Stimulated activated CD8-positive, alpha-beta memory T cell treated with anti-CD3 and anti-CD28 coated beads, Interleukin-4, amount 100 ng/mL, for 24 hours (primary cell): ENCODE measurements at regions not wholly inside any gene's neighbourhood (a gene's known extent, or its start where the extent isn't known, plus 50 kb on each side); places are given as distances from the start of the nearest gene placed in this dataset.
A peak's percentile ranks its signal among the peaks of the same experiment; 100 is the strongest.

Experiments used
- DNase-seq: peaks from one replicate; pipeline ENCODE4 v3.0.0-alpha.2; 2020; ENCODE audit warnings: low read depth

GRCh38 chr11:69918231-69918937 is 99.2 kb upstream of the FGF3 start:
- no peak for DNase-seq

- DNase-seq, result peak; percentile 59
Measured at GRCh38 chr11:69918938-69919650, 99.9 kb upstream of the FGF3 start.

- DNase-seq, result no peak
Measured at GRCh38 chr11:69919659-69920344, 100.6 kb upstream of the FGF3 start.

GRCh38 chr11:69920345-69921127 is 101.3 kb upstream of the FGF3 start:
- DNase-seq, result no peak

- DNase-seq, result no peak
Measured at GRCh38 chr11:69921128-69922014, 102.2 kb upstream of the FGF3 start.

- no peak for DNase-seq
Measured at GRCh38 chr11:69922015-69922595, 102.9 kb upstream of the FGF3 start.

- no peak for DNase-seq
Measured at GRCh38 chr11:69922596-69923111, 103.4 kb upstream of the FGF3 start.

- DNase-seq, result no peak
Measured at GRCh38 chr11:69923196-69923595, 104.0 kb upstream of the FGF3 start.

GRCh38 chr11:69923641-69924307 is 104.6 kb upstream of the FGF3 start:
- no peak for DNase-seq

GRCh38 chr11:69924308-69925161 is 105.3 kb upstream of the FGF3 start:
- DNase-seq, result no peak

- no peak for DNase-seq
Measured at GRCh38 chr11:69925366-69926196, 106.4 kb upstream of the FGF3 start.

- no peak for DNase-seq
Measured at GRCh38 chr11:69926376-69927050, 107.3 kb upstream of the FGF3 start.

GRCh38 chr11:69928121-69928520 is 108.9 kb upstream of the FGF3 start:
- no peak for DNase-seq

GRCh38 chr11:69928975-69929374 is 109.8 kb upstream of the FGF3 start:
- DNase-seq, result no peak

GRCh38 chr11:69930081-69931059 is 111.2 kb upstream of the FGF3 start:
- no peak for DNase-seq
